ENCODE measurements at regions not wholly inside any gene's neighbourhood (a gene's known extent, or its start where the extent isn't known, plus 50 kb on each side); places are given as distances from the start of the nearest gene placed in this dataset.

GRCh38 chr3:192042116-192042515 is 581.2 kb downstream of the PYDC2 start:
- TF ChIP-seq, protein P1, sequence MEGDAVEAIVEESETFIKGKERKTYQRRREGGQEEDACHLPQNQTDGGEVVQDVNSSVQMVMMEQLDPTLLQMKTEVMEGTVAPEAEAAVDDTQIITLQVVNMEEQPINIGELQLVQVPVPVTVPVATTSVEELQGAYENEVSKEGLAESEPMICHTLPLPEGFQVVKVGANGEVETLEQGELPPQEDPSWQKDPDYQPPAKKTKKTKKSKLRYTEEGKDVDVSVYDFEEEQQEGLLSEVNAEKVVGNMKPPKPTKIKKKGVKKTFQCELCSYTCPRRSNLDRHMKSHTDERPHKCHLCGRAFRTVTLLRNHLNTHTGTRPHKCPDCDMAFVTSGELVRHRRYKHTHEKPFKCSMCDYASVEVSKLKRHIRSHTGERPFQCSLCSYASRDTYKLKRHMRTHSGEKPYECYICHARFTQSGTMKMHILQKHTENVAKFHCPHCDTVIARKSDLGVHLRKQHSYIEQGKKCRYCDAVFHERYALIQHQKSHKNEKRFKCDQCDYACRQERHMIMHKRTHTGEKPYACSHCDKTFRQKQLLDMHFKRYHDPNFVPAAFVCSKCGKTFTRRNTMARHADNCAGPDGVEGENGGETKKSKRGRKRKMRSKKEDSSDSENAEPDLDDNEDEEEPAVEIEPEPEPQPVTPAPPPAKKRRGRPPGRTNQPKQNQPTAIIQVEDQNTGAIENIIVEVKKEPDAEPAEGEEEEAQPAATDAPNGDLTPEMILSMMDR (conservative IDR thresholded peaks at IDR 0.05): no peak
- no peak for TF ChIP-seq ZFX (IDR thresholded peaks at IDR 0.05)
